ENCODE measurements at regions not wholly inside any gene's neighbourhood (a gene's known extent, or its start where the extent isn't known, plus 50 kb on each side); places are given as distances from the start of the nearest gene placed in this dataset.

- DNase-seq (ENCODE audit: low read depth), result no peak
Observed at GRCh38 chr5:28190011-28190410, 1151.6 kb upstream of the CDH9 start.

- no peak for DNase-seq (ENCODE audit: low read depth)
Observed at GRCh38 chr5:28174691-28175090, 1136.3 kb upstream of the CDH9 start.

- DNase-seq (ENCODE audit: low read depth), result no peak
Observed at GRCh38 chr5:28165096-28165495, 1126.7 kb upstream of the CDH9 start.

- no peak for DNase-seq (ENCODE audit: low read depth)
Observed at GRCh38 chr5:28164568-28164967, 1126.2 kb upstream of the CDH9 start.

- DNase-seq (ENCODE audit: low read depth), result no peak
Observed at GRCh38 chr5:28156981-28157380, 1118.6 kb upstream of the CDH9 start.

GRCh38 chr5:28143519-28143918, 1105.1 kb upstream of the CDH9 start:
- no peak for DNase-seq (ENCODE audit: low read depth)

GRCh38 chr5:28132151-28132550, 1093.8 kb upstream of the CDH9 start:
- no peak for DNase-seq (ENCODE audit: low read depth)

GRCh38 chr5:28117691-28118090, 1079.3 kb upstream of the CDH9 start:
- no peak for DNase-seq (ENCODE audit: low read depth)

GRCh38 chr5:28117273-28117672, 1078.9 kb upstream of the CDH9 start:
- no peak for DNase-seq (ENCODE audit: low read depth)

- no peak for DNase-seq (ENCODE audit: low read depth)
Observed at GRCh38 chr5:28110781-28111180, 1072.4 kb upstream of the CDH9 start.

GRCh38 chr5:28104080-28104479, 1065.7 kb upstream of the CDH9 start:
- DNase-seq (ENCODE audit: low read depth), result no peak

- DNase-seq (ENCODE audit: low read depth), result no peak
Observed at GRCh38 chr5:28084069-28084468, 1045.7 kb upstream of the CDH9 start.

- no peak for DNase-seq (ENCODE audit: low read depth)
Observed at GRCh38 chr5:28082610-28083009, 1044.2 kb upstream of the CDH9 start.

- no peak for DNase-seq (ENCODE audit: low read depth)
Observed at GRCh38 chr5:28077291-28078240, 1039.2 kb upstream of the CDH9 start.

GRCh38 chr5:28066856-28067255, 1028.5 kb upstream of the CDH9 start:
- no peak for DNase-seq (ENCODE audit: low read depth)

GRCh38 chr5:28065656-28066055, 1027.3 kb upstream of the CDH9 start:
- DNase-seq (ENCODE audit: low read depth), result no peak

- no peak for DNase-seq (ENCODE audit: low read depth)
Observed at GRCh38 chr5:28046596-28046995, 1008.2 kb upstream of the CDH9 start.

- DNase-seq (ENCODE audit: low read depth), result no peak
Observed at GRCh38 chr5:28027851-28028250, 989.5 kb upstream of the CDH9 start.

GRCh38 chr5:28017178-28017577, 978.8 kb upstream of the CDH9 start:
- no peak for DNase-seq (ENCODE audit: low read depth)

- peak; percentile 8 for DNase-seq (ENCODE audit: low read depth)
Observed at GRCh38 chr5:28014779-28015178, 976.4 kb upstream of the CDH9 start.

GRCh38 chr5:28012538-28012937, 974.2 kb upstream of the CDH9 start:
- no peak for DNase-seq (ENCODE audit: low read depth)

GRCh38 chr5:28009576-28009975, 971.2 kb upstream of the CDH9 start:
- no peak for DNase-seq (ENCODE audit: low read depth)

GRCh38 chr5:27996665-27997064, 958.3 kb upstream of the CDH9 start:
- DNase-seq (ENCODE audit: low read depth), result no peak

- DNase-seq (ENCODE audit: low read depth), result no peak
Observed at GRCh38 chr5:27995867-27996266, 957.5 kb upstream of the CDH9 start.
